ENCODE measurements at regions not wholly inside any gene's neighbourhood (a gene's known extent, or its start where the extent isn't known, plus 50 kb on each side); places are given as distances from the start of the nearest gene placed in this dataset. TPM values are rescaled to one million over a fixed set of nuclear protein-coding genes. Genes with fewer than 3 reads are reported as not detected.

GRCh38 chr6:96458771-96459170 lies 62.8 kb upstream of the UFL1 start:
- FAIRE-seq (no peak), DNase-seq (ENCODE audit: low spot score in 2 of 2) (no peak)

GRCh38 chr6:96460052-96460700 lies 61.4 kb upstream of the UFL1 start:
- no peak for FAIRE-seq
- no peak for DNase-seq (ENCODE audit: low spot score in 2 of 2)

- no peak for FAIRE-seq
- no peak for DNase-seq (ENCODE audit: low spot score in 2 of 2)
Measured at GRCh38 chr6:96465321-96465903, 56.2 kb upstream of the UFL1 start.

- FAIRE-seq = no peak
- no peak for DNase-seq (ENCODE audit: low spot score in 2 of 2)
Measured at GRCh38 chr6:96466147-96466863, 55.3 kb upstream of the UFL1 start.

GRCh38 chr6:96467814-96468213 lies 53.8 kb upstream of the UFL1 start:
- no peak for FAIRE-seq
- DNase-seq (ENCODE audit: low spot score in 2 of 2) = no peak

GRCh38 chr6:96468281-96468680 lies 53.3 kb upstream of the UFL1 start:
- no peak for DNase-seq (ENCODE audit: low spot score in 2 of 2)
- no peak for FAIRE-seq

GRCh38 chr6:96468681-96469224 lies 52.9 kb upstream of the UFL1 start:
- DNase-seq (ENCODE audit: low spot score in 2 of 2) (no peak), FAIRE-seq (peak; percentile 83)

- DNase-seq (ENCODE audit: low spot score in 2 of 2) (no peak), FAIRE-seq (no peak)
Measured at GRCh38 chr6:96469312-96469711, 52.3 kb upstream of the UFL1 start.

- no peak for FAIRE-seq
Measured at GRCh38 chr6:96470296-96470695, 51.3 kb upstream of the UFL1 start.

More at GRCh38 chr6:96470296-96470695, 51.3 kb upstream of the UFL1 start:
- no peak for DNase-seq (ENCODE audit: low spot score in 2 of 2)

Small RNAs in the stretch of these regions (small RNA-seq; reads per million reads assigned to genes)
- gene RN7SL797P = not detected

Measured in frontal cortex (tissue), 4 donors.